Tibial nerve (tissue), 4 donors: ENCODE measurements at regions not wholly inside any gene's neighbourhood (a gene's known extent, or its start where the extent isn't known, plus 50 kb on each side); places are given as distances from the start of the nearest gene placed in this dataset.

Experiments used
- DNase-seq, 2 donors: peaks; one replicate each; pipeline ENCODE4 v3.0.0-alpha.2; 2019; ENCODE audit warnings: low spot score in 2 of 2
- H3K27ac ChIP-seq, 4 donors: fragments of 200-600 bp; sonication (generic) in 3 of 4; one replicate each; pipeline ENCODE4 v1.5.1; 2017 to 2019; ENCODE audit warnings: mild to moderate bottlenecking in 1 of 4
- H3K27me3 ChIP-seq, 2 donors: fragments of 200-600 bp; sonication (generic) in 1 of 2; one replicate each; pipeline versions ENCODE4 v1.5.1 to v1.6.0; 2017 to 2019
- H3K36me3 ChIP-seq, 3 donors: fragments of 200-600 bp; sonication (generic); one replicate each; pipeline ENCODE4 v1.5.1; 2018 to 2019
- H3K4me1 ChIP-seq, 4 donors: fragments of 200-600 bp; sonication (generic) in 3 of 4; one replicate each; pipeline ENCODE4 v1.5.1; 2017 to 2019
- H3K4me3 ChIP-seq, 4 donors: fragments of 200-600 bp; sonication (generic) in 3 of 4; one replicate each; pipeline ENCODE4 v1.5.1; 2017 to 2019; ENCODE audit warnings: mild to moderate bottlenecking in 1 of 4, moderate library complexity in 1 of 4
- H3K9me3 ChIP-seq, 4 donors: fragments of 200-600 bp; sonication (generic) in 3 of 4; one replicate each; pipeline ENCODE4 v1.5.1; 2017 to 2019
- EP300 ChIP-seq, 2 donors: sonication (generic); formaldehyde crosslinking; IDR thresholded peaks; one replicate each; pipeline ENCODE4 v1.6.1; 2017; ENCODE audit warnings: antibody characterized with exemption in 2 of 2, mild to moderate bottlenecking in 1 of 2
- POLR2A ChIP-seq, 2 donors: fragments of 450-650 bp; IDR thresholded peaks; one replicate each; pipeline ENCODE4 v1.6.1; 2017; ENCODE audit warnings: antibody characterized with exemption in 2 of 2, mild to moderate bottlenecking in 2 of 2, moderate library complexity in 2 of 2
- WGBS, 2 donors: methylation state at CpG; one replicate each; pipeline ENCODE4 v1.1.5; 2018; 5-methylcytosine and 5-hydroxymethylcytosine counted together
- TF ChIP-seq, protein P1 (sequence below), 5 experiments: fragments of 200-600 bp in 3 of 5; fragments of 450-650 bp in 2 of 5; sonication (generic) in 3 of 5; IDR thresholded peaks; one replicate each; pipeline ENCODE4 v1.5.1; 2016 to 2019; ENCODE audit warnings: antibody characterized with exemption in 5 of 5, mild to moderate bottlenecking in 3 of 5, moderate library complexity in 2 of 5

DNA sequence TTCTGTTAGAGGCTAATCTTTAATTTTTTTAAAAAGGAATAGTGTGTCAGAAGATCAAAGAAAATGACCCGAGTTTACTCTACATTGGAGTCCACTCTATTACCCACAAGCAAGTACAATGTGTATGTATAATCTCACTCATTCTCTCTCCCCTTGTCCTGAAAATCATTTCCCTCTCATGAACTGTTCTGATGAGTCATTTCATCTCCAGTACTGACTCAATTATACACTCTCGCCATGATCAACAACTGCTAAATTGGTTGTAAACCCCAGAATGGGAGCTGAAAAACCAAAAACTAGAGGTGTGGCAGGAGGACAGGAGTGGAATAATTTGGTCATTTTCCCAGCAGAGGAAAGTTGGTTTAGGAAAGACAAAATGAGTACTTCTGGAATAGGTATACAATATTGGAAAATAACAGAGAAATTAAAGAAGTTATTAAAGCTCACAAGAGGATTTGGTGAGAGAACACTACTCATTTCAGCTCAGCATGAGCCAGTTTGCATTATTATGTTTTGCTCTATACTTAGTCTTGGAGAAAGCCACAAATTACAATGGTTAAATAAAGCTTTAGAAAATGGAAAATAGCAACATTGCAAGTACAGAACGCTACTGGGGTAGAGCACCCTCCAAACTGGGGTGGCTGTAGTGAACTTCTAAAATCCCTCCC lies 144.3 kb upstream of the PFN2 start:
- WGBS, 2 donors: 34 to 44% methylated on average over 3 of the region's 3 CpGs

DNA sequence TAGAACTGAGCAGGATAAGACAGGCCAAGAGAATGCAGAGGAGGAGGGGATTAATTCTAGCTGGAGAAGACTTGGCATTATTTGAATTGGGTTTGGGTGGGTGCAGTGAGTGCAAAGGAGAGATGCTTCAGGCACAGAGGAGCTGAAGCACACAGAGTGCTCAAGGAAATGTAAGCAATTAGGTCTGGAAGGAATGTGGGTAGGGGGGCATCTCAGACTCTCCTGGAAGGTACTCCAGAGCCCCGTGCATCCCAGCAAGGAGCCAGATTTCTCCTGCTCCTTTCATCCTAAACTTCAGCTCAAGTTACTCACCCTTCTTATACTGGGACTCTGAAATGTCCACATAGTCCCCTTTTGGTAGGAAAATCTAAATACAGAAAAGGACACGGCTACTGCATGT lies 143.6 kb upstream of the PFN2 start:
- Histone ChIP-seq H3K36me3 (no peaks in the 10 kb centered on the region), H3K4me3 (no peak overlapping the region), H3K9me3 (no peaks in the 10 kb centered on the region), H3K27ac (peak overlapping the region in 1 of 4 donors; percentile 56), H3K4me1 (peaks cover 0 to 8% (median 0%) of the 10 kb centered on the region in 4 donors), H3K27me3 (no peaks in the 10 kb centered on the region)
- WGBS, 2 donors: 66 to 70% methylated on average over 2 of the region's 2 CpGs
- TF ChIP-seq, protein P1, sequence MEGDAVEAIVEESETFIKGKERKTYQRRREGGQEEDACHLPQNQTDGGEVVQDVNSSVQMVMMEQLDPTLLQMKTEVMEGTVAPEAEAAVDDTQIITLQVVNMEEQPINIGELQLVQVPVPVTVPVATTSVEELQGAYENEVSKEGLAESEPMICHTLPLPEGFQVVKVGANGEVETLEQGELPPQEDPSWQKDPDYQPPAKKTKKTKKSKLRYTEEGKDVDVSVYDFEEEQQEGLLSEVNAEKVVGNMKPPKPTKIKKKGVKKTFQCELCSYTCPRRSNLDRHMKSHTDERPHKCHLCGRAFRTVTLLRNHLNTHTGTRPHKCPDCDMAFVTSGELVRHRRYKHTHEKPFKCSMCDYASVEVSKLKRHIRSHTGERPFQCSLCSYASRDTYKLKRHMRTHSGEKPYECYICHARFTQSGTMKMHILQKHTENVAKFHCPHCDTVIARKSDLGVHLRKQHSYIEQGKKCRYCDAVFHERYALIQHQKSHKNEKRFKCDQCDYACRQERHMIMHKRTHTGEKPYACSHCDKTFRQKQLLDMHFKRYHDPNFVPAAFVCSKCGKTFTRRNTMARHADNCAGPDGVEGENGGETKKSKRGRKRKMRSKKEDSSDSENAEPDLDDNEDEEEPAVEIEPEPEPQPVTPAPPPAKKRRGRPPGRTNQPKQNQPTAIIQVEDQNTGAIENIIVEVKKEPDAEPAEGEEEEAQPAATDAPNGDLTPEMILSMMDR (IDR thresholded peaks at IDR 0.05): no peak
- TF ChIP-seq POLR2A (IDR thresholded peaks at IDR 0.05): no peak
- TF ChIP-seq EP300 (IDR thresholded peaks at IDR 0.05): no peak
- no peak for DNase-seq

More for the DNA sequence above, 144.3 kb upstream of the PFN2 start:
- no peak for DNase-seq
- no peaks in the 10 kb centered on the region for H3K36me3 ChIP-seq
- H3K4me3 ChIP-seq: no peak overlapping the region
- TF ChIP-seq EP300 (IDR thresholded peaks at IDR 0.05): no peak
- TF ChIP-seq, protein P1 (IDR thresholded peaks at IDR 0.05): no peak
- TF ChIP-seq POLR2A (IDR thresholded peaks at IDR 0.05): no peak
- H3K27me3 ChIP-seq: no peaks in the 10 kb centered on the region
- no peaks in the 10 kb centered on the region for H3K9me3 ChIP-seq
- peaks cover 0 to 8% (median 0%) of the 10 kb centered on the region in 4 donors for H3K4me1 ChIP-seq
- H3K27ac ChIP-seq: peak overlapping the region in 1 of 4 donors; percentile 56

DNA sequence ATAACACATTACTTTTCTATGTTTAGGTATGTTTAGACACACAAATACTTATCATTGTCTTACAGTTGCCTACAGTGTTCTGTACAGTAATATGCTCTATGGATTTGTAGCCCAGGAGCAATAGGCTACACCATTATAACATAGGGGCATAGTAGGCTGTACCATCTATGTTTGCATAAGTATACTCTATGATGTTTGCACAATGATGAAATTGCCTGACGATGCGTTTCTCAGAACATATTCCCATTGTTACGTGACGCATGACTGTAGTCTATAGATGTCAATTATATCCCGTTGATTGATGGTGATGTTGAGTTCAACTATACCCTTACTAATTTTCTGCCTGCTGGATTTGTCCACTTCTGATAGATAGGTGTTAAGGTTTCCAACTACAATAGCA lies 139.4 kb upstream of the PFN2 start:
- Histone ChIP-seq H3K27ac (no peak overlapping the region), H3K27me3 (no peaks in the 10 kb centered on the region), H3K36me3 (no peaks in the 10 kb centered on the region), H3K4me3 (no peak overlapping the region), H3K9me3 (no peaks in the 10 kb centered on the region), H3K4me1 (peaks cover 0 to 8% (median 0%) of the 10 kb centered on the region in 4 donors)
- DNase-seq: no peak
- WGBS, 2 donors: 89 to 93% methylated on average over 5 of the region's 5 CpGs
- TF ChIP-seq POLR2A (IDR thresholded peaks at IDR 0.05): no peak
- TF ChIP-seq, protein P1 (IDR thresholded peaks at IDR 0.05): no peak
- no peak for TF ChIP-seq EP300 (IDR thresholded peaks at IDR 0.05)

DNA sequence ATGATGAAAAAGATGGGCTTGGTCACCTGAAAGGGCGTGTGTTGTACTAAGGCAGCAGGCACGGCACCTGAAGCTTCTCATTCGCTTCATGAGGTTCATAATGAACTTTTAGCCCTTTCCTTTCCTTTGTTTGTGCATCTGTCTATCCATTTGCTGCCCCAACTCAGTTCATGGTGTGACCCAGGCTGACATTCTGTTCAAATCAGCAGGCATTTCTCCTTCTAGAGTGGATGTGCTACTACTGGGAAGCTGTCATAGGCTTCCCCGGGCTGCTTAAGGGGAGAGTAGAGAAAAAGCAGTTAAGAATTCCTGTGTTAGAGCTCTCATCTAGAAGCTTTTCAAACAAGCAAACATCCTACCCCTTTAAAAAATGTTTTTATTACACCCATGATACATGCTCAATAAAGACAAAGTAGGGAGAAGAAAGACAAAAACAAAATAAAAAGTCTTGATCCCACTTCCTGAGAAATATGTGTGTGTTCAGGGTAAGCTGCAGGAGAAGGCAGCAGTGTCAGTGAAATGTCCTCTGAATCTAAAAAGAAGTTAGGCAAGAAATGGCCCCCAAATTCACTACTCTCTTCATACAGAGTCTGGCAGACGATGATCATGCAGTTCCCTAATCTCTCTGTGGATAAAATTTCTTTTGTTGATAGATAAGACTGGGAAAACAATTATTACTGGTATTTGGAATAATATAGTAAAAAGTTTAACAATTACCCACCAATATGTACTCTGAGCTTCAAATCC lies 136.9 kb upstream of the PFN2 start:
- no peak for TF ChIP-seq POLR2A (IDR thresholded peaks at IDR 0.05)
- TF ChIP-seq EP300 (IDR thresholded peaks at IDR 0.05): no peak
- TF ChIP-seq, protein P1 (IDR thresholded peaks at IDR 0.05): no peak
- WGBS, 2 donors: 81 to 82% methylated on average over 5 of the region's 5 CpGs

More for the DNA sequence above, 136.9 kb upstream of the PFN2 start:
- DNase-seq: no peak
- no peaks in the 10 kb centered on the region for H3K9me3 ChIP-seq
- H3K36me3 ChIP-seq: no peaks in the 10 kb centered on the region
- no peak overlapping the region for H3K27ac ChIP-seq
- no peaks in the 10 kb centered on the region for H3K27me3 ChIP-seq
- no peak overlapping the region for H3K4me3 ChIP-seq
- H3K4me1 ChIP-seq: no peaks in the 10 kb centered on the region
